GM18511 (cell line): ENCODE measurements at regions not wholly inside any gene's neighbourhood (a gene's known extent, or its start where the extent isn't known, plus 50 kb on each side); places are given as distances from the start of the nearest gene placed in this dataset.
A peak's percentile ranks its signal among the peaks of the same experiment; 100 is the strongest.

Experiments used
- ATAC-seq: cut with Tn5 transposase; IDR thresholded peaks from one replicate; pipeline ENCODE4 v1.9.1; 2021; ENCODE audit warnings: mild to moderate bottlenecking, moderate library complexity; ENCODE audit not compliant: unreplicated experiment

DNA sequence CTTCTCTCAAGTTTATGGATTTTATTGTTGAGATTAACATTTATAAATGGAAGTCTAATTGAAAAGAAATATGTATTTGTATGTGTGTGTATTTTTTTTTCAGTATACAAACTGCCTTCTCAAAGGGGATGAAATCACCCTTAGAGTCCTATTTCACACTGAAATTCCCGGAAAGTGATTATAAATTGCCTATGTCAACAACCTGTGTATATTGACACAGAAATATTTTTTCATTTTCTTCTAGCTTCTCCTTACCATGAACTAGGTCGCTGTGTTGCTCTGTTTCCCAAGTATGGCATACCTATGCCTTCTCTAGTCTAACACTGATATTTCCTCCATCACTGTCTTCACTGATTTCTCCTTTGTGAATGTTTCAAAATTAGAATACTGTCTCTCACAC is 444.0 kb upstream of the AZI2 start:
- ATAC-seq: no peak

- ATAC-seq: no peak
Observed at GRCh38 chr3:28799084-28799483, 450.5 kb upstream of the AZI2 start.

DNA sequence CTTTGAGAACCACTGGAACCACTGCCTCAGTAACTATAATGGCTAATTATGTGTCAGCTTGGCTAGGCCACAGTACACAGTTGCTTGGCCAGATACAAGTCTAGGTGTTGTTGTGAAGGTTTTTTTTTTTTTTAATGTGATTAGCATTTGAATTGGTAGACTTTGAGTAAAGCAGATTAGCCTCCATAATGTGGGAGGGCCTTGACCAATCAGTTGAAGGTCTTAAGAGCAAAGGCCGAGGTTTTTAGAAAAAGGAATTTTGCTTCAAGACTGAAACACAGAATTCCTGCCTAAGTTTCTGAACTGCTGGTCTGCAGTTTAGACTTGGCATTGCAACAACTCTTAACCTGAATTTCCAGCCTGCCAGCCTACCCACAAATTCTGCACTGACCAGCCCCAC is 451.6 kb upstream of the AZI2 start:
- no peak for ATAC-seq

- ATAC-seq: no peak
Observed at GRCh38 chr3:28808068-28808467, 459.4 kb upstream of the AZI2 start.

DNA sequence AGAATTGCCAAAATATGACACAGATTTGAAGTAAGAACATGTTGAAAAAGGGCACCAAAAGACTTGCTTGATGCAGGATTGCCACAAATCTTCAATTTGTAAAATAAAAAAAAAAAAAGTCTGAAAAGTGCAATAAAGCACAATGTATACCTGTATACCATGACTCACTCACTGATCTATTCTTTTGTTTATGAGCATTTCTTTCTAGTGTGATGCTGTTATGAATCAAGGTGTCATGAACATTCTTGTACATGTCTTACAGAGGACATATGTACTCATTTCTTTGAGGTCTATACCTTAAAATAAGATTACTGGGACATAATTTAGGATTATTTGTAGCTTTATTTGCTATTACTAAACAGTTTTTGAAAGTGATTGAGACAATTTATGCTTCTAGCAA is 464.9 kb upstream of the RBMS3 start:
- ATAC-seq: no peak

- no peak for ATAC-seq
Observed at GRCh38 chr3:28824316-28824715, 456.6 kb upstream of the RBMS3 start.

- no peak for ATAC-seq
Observed at GRCh38 chr3:28826840-28827239, 454.0 kb upstream of the RBMS3 start.

DNA sequence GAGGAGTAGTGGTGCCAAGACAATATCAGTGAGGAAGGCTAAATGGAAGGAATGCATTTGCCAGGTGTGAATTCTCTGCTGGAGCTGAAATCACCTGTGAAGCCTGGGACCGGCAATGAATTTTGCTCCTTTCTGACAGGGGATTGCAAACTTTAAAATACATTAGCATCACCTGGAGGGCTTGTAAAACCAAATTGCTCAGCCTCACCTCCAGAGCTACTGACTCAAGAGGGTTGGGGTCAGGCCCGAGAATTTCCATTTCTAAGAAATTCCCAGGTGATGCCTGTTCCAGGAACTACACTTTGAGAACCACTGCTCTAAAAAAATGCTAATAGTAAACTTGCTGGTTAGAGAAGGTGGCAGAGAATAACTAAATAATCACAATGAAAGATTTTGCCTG is 445.6 kb upstream of the RBMS3 start:
- no peak for ATAC-seq

DNA sequence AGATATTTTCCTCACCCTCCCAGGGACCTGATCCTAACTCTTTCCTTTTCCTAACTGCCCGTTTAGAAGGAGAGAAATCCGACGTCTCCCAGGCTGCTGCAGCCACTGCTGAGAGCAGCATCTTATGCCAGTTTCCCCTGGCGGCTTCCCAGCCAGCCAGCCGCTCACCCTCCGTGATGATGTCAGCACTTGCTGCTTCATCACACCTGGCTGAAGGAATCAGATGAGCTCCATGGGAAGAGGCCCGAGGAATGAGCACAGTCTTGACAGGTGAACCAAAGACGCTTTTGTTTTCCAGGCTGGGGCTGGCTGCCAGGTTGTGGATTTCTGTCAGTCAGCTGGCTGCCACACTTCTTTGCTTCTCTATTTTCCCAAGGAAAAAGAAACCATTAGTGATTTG is 445.1 kb upstream of the RBMS3 start:
- ATAC-seq: no peak

DNA sequence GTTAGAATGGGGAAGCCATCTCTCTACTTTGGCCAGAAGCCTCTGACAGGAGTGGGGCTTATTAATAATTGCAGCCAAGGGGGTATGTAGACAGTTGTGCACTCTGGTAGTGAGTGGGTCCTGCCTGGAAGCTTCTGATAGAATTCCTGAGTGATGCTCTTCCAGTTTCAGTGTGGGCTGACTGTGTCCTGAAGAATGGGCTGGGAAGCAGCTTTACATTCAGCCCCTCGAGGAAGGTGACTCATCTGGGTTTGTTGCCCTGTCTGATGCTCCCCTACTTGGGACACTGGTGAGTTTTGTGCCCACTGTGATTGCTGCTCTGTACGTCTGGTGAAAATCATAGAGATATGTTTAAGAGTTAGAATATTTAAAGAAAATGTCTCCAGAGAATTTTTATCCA is 444.7 kb upstream of the RBMS3 start:
- ATAC-seq: no peak

- ATAC-seq: peak; percentile 85
Observed at GRCh38 chr3:28840976-28841376, 439.9 kb upstream of the RBMS3 start.

DNA sequence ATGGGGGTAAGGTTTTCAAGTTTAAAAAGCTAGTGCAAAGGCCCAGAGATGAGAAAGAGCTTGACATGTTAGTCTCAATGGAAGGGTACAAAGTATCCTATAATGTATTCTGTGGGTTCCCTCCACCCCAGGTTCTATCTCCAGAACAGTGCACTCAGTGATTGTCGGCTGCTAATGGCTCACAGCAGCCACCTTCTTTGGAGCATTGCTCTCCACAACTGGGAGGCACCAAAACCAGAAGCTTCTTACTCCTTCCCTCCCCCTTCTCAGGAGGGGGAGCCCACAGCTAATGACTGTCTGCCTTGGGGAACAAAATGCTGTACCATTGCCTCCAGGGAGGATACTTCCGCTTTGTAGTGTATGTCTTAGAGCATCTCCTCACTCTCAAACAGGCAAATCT is 439.4 kb upstream of the RBMS3 start:
- peak; percentile 21 for ATAC-seq

- no peak for ATAC-seq
Observed at GRCh38 chr3:28844298-28845005, 436.4 kb upstream of the RBMS3 start.

- ATAC-seq: no peak
Observed at GRCh38 chr3:28845006-28845324, 435.9 kb upstream of the RBMS3 start.

DNA sequence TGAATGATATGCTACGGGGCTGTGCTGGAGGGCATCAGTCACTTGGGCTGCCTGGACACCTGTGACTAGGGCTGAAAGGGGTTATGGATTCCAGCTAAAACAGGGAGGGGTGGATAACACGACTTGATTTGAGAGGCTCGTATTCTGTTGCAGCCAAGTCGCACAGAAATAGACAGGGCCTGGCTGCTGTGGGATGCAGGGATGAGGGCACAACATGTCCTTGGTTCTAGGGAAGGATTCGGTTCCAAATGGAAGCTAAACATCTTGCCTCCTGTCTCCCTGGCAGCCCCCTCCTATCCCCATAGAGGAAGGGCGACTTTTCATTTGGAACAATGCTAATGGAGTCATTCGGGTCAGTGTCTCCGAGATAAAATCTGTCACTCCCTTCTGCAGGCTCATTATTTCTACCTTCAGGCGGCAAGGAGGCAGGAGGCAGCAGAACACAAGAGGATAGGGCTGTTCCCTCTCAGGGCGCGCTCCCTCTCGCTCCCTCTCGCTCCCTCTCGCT is 433.8 kb upstream of the RBMS3 start:
- ATAC-seq: no peak

DNA sequence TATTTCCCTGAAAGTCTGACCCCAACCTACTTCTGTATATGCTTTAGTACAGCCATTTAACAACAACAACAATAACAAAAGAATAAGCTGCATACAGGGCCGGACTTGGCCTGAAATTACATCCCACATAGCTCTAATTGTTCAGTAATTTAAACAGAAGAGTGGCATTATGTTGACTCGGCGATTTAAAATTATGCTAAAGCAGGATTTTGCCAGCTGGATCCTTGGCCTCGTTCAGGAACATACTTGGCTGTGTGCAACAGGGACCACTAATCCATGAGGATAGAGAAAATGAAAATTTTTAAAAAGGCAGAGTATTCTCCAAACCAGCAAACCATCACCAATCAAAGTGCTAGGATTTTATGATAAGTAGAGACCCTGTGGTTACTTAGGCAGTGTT is 433.1 kb upstream of the RBMS3 start:
- no peak for ATAC-seq

DNA sequence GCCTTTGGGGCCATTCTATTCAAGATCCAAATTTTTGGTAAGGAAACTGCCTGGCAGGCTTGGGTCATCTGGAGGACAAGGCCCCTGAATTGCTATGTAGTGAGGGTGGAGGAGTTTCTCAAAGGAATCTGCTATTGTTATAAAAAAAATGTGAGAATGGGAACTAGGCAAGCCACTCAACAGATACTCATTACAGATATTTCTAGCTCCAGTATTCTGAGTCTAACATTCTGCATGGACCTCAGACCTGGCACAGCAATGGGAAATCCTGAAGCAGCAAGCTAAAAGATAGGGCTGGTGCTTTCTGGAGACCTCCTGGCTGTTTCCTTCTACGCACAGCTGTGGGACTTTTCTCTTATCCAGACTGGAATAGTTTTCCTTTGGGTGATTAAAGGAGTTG is 430.7 kb upstream of the RBMS3 start:
- no peak for ATAC-seq

GRCh38 chr3:28853830-28854229 is 427.0 kb upstream of the RBMS3 start:
- ATAC-seq: no peak

- ATAC-seq: no peak
Observed at GRCh38 chr3:28856796-28857195, 424.1 kb upstream of the RBMS3 start.

DNA sequence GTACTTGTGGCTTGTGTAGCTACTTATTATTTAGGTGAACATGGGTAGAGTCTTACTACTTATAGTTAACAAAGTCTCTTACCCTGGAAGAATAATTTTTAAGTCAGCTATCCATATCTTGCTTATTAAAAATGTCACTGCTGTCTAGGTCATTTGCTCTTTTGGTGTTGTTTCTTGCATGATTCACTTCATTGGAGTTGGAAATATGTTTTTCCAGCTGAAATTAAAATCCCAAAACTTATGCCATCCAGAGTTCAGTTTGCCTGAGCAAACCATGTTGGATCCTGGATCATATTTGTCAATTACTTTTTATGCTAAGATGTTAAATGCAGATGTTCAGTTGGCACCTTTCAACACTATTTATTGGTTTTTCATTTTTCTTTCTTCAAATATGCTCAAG is 421.0 kb upstream of the RBMS3 start:
- ATAC-seq: no peak

- no peak for ATAC-seq
Observed at GRCh38 chr3:28860307-28860706, 420.6 kb upstream of the RBMS3 start.

DNA sequence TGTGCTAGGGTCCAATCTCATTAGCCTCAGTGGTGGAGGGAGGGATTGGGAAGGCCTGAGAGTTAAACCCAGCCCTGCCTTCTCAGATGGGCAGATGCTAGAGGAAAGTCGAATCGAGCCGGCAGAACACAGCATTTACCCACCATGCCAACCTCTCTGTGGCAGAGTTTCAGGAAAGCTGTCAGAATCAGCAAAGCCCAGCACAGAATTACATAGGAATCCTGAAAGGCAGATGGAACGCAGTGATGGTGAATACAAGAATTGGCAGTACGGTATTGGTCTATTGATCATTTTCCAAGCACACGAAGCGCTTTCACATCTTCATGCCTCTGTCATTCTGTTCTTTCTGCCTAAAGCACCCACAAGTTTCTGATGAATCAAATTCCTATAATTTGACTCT is 417.7 kb upstream of the RBMS3 start:
- no peak for ATAC-seq

GRCh38 chr3:28867836-28868235 is 413.0 kb upstream of the RBMS3 start:
- ATAC-seq: no peak
